Mesendoderm (in vitro differentiated cells): ENCODE measurements at regions not wholly inside any gene's neighbourhood (a gene's known extent, or its start where the extent isn't known, plus 50 kb on each side); places are given as distances from the start of the nearest gene placed in this dataset.
"Not testable (repeated sequence)": the region's sequence is repeated elsewhere in the genome, so short reads cannot be mapped to it uniquely, and the experiment has no call there.

Experiments used
- DNase-seq: peaks from one replicate; pipeline ENCODE4 v3.0.0; 2013
- H2AK5ac ChIP-seq: 2 replicates; pipeline ENCODE4 v1.6.1; 2013; ENCODE audit warnings: low read length, inconsistent platforms
- H2BK120ac ChIP-seq: 2 replicates; pipeline ENCODE4 v1.6.1; 2013; ENCODE audit warnings: low read depth, mild to moderate bottlenecking, low read length, moderate library complexity, mixed read lengths
- H2BK15ac ChIP-seq: replicated peaks from 2 replicates; pipeline ENCODE4 v1.6.1; 2013; ENCODE audit warnings: low read depth, mild to moderate bottlenecking, moderate library complexity
- H2BK5ac ChIP-seq: 2 replicates; pipeline ENCODE4 v1.6.1; 2013; ENCODE audit warnings: low read length, inconsistent platforms
- H3K18ac ChIP-seq: 2 replicates; pipeline ENCODE4 v1.6.1; 2013; ENCODE audit warnings: mild to moderate bottlenecking, low read length, mixed read lengths
- H3K23ac ChIP-seq: one replicate; pipeline ENCODE4 v1.6.1; 2013; ENCODE audit warnings: low read length
- H3K27ac ChIP-seq: 2 replicates; pipeline ENCODE4 v1.5.1; 2013; ENCODE audit warnings: low read depth, mild to moderate bottlenecking, inconsistent platforms, low read length, moderate library complexity
- H3K27me3 ChIP-seq: 2 replicates; pipeline ENCODE4 v1.6.1; 2013; ENCODE audit warnings: low read length, control low read depth, mild to moderate bottlenecking, inconsistent platforms; ENCODE audit not compliant: insufficient read depth, poor library complexity
- H3K36me3 ChIP-seq: 2 replicates; pipeline ENCODE4 v1.6.1; 2013; ENCODE audit warnings: low read length, inconsistent platforms; ENCODE audit not compliant: control insufficient read depth, insufficient read depth
- H3K4ac ChIP-seq: one replicate; pipeline ENCODE4 v1.6.1; 2013; ENCODE audit warnings: low read depth, mild to moderate bottlenecking, low read length, moderate library complexity
- H3K4me1 ChIP-seq: 2 replicates; pipeline ENCODE4 v1.6.1; 2013; ENCODE audit warnings: low read depth, low read length, inconsistent platforms; ENCODE audit not compliant: control insufficient read depth
- H3K4me2 ChIP-seq: 2 replicates; pipeline ENCODE4 v1.6.1; 2013; ENCODE audit warnings: low read length
- H3K4me3 ChIP-seq: 2 replicates; pipeline ENCODE4 v1.5.1; 2013; ENCODE audit warnings: mild to moderate bottlenecking, low read length
- H3K56ac ChIP-seq: one replicate; pipeline ENCODE4 v1.6.1; 2013; ENCODE audit warnings: low read length
- H3K79me1 ChIP-seq: 2 replicates; pipeline ENCODE4 v1.6.1; 2013; ENCODE audit warnings: low read length, inconsistent platforms
- H3K79me2 ChIP-seq: 2 replicates; pipeline ENCODE4 v1.6.1; 2013; ENCODE audit warnings: mild to moderate bottlenecking, low read length; ENCODE audit not compliant: control insufficient read depth, insufficient read depth
- H3K9ac ChIP-seq: 2 replicates; pipeline ENCODE4 v1.6.1; 2013; ENCODE audit warnings: low read length, inconsistent platforms
- H4K5ac ChIP-seq: one replicate; pipeline ENCODE4 v1.6.1; 2013; ENCODE audit warnings: low read length
- H4K8ac ChIP-seq: one replicate; pipeline ENCODE4 v1.6.1; 2013; ENCODE audit warnings: low read depth, mild to moderate bottlenecking, control low read depth, low read length, moderate library complexity
- WGBS: extraction: QIAGEN DNeasy Blood & Tissue Kit; methylation state at CpG from one replicate; pipeline ENCODE4 v1.1.7; 2013; ENCODE audit warnings: low lambda C conversion rate, missing lambda C conversion rate; ENCODE audit not compliant: insufficient coverage; ENCODE audit errors: extremely low coverage; 5-methylcytosine and 5-hydroxymethylcytosine counted together

GRCh38 chr14:86761611-86762010, 1231.4 kb downstream of the GALC start:
- no peaks in the 10 kb centered on the region for H3K27me3 ChIP-seq
- no peaks in the 10 kb centered on the region for H3K4me1 ChIP-seq
- no peak overlapping the region for H3K9ac ChIP-seq
- H3K4ac ChIP-seq = no peak overlapping the region
- H3K27ac ChIP-seq = no peak overlapping the region
- H2BK5ac ChIP-seq = no peak overlapping the region
- H4K8ac ChIP-seq = no peak overlapping the region
- H4K5ac ChIP-seq = no peak overlapping the region
- H2BK120ac ChIP-seq = no peak overlapping the region
- no peak overlapping the region for H3K4me2 ChIP-seq
- no CpG with 5 or more reads among the region's 6 CpGs for WGBS
- H2AK5ac ChIP-seq = no peak overlapping the region
- H3K23ac ChIP-seq = no peak overlapping the region
- H3K56ac ChIP-seq = no peak overlapping the region
- H3K18ac ChIP-seq = no peak overlapping the region
- H3K79me2 ChIP-seq = no peaks in the 10 kb centered on the region
- DNase-seq = no peak
- H3K79me1 ChIP-seq = no peaks in the 10 kb centered on the region
- H3K4me3 ChIP-seq = no peak overlapping the region
- no peak overlapping the region for H2BK15ac ChIP-seq
- H3K36me3 ChIP-seq = no peaks in the 10 kb centered on the region

- Histone ChIP-seq H2BK5ac (no peak overlapping the region), H3K18ac (no peak overlapping the region), H3K4me2 (no peak overlapping the region), H3K56ac (no peak overlapping the region), H3K9ac (no peak overlapping the region), H4K5ac (no peak overlapping the region), H3K36me3 (no peaks in the 10 kb centered on the region), H3K79me2 (no peaks in the 10 kb centered on the region), H3K23ac (no peak overlapping the region), H3K4me1 (no peaks in the 10 kb centered on the region), H2BK120ac (no peak overlapping the region), H2AK5ac (no peak overlapping the region), H3K27me3 (no peaks in the 10 kb centered on the region), H4K8ac (no peak overlapping the region), H3K4ac (no peak overlapping the region), H3K4me3 (no peak overlapping the region), H3K79me1 (no peaks in the 10 kb centered on the region), H3K27ac (no peak overlapping the region), H2BK15ac (no peak overlapping the region)
- WGBS = no CpG with 5 or more reads among the region's 7 CpGs
- no peak for DNase-seq
These were observed 1226.7 kb downstream of the FLRT2 start for GRCh38 chr14:86756521-86757190.

GRCh38 chr14:86750488-86750887, 1220.5 kb downstream of the FLRT2 start:
- H4K8ac ChIP-seq, H3K4ac ChIP-seq, H3K79me1 ChIP-seq, H3K79me2 ChIP-seq, H2AK5ac ChIP-seq, H2BK15ac ChIP-seq, H2BK120ac ChIP-seq, H3K23ac ChIP-seq, H3K27me3 ChIP-seq, H4K5ac ChIP-seq, H3K4me2 ChIP-seq, DNase-seq, H3K4me3 ChIP-seq, H3K9ac ChIP-seq, H3K18ac ChIP-seq, H3K56ac ChIP-seq, H3K27ac ChIP-seq, H3K4me1 ChIP-seq, H3K36me3 ChIP-seq, H2BK5ac ChIP-seq: not testable (repeated sequence)
- no CpG with 5 or more reads among the region's 4 CpGs for WGBS

- Histone ChIP-seq H3K79me1 (no peaks in the 10 kb centered on the region), H3K18ac (peak overlapping the region; percentile 87), H3K79me2 (no peaks in the 10 kb centered on the region), H3K27me3 (no peaks in the 10 kb centered on the region), H3K4me1 (peaks cover 6% of the 10 kb centered on the region), H4K5ac (no peak overlapping the region), H2BK120ac (peak overlapping the region; percentile 67), H3K4me3 (no peak overlapping the region), H4K8ac (no peak overlapping the region), H2BK15ac (peak overlapping the region; percentile 64), H2BK5ac (peak overlapping the region; percentile 77), H3K36me3 (no peaks in the 10 kb centered on the region), H3K56ac (peak overlapping the region; percentile 66), H3K23ac (no peak overlapping the region), H2AK5ac (no peak overlapping the region), H3K4me2 (no peak overlapping the region), H3K9ac (peak overlapping the region; percentile 3), H3K27ac (peak overlapping the region; percentile 90), H3K4ac (peak overlapping the region; percentile 87)
- peak; percentile 72 for DNase-seq
These were observed 1209.8 kb downstream of the FLRT2 start for GRCh38 chr14:86739761-86740160.

GRCh38 chr14:86731427-86731826, 1201.5 kb downstream of the FLRT2 start:
- H2AK5ac ChIP-seq = not testable (repeated sequence)
- no CpG with 5 or more reads among the region's 2 CpGs for WGBS

GRCh38 chr14:86723254-86723624, 1193.3 kb downstream of the FLRT2 start:
- Histone ChIP-seq H4K5ac (no peak overlapping the region), H3K4me3 (no peak overlapping the region), H3K4ac (no peak overlapping the region), H2BK15ac (no peak overlapping the region), H4K8ac (no peak overlapping the region), H3K4me2 (no peak overlapping the region), H3K27ac (no peak overlapping the region), H3K79me1 (no peaks in the 10 kb centered on the region), H2AK5ac (no peak overlapping the region), H2BK120ac (no peak overlapping the region), H3K56ac (no peak overlapping the region), H3K23ac (no peak overlapping the region), H3K36me3 (no peaks in the 10 kb centered on the region), H3K4me1 (peaks cover 5% of the 10 kb centered on the region), H3K18ac (no peak overlapping the region), H3K27me3 (no peaks in the 10 kb centered on the region), H3K79me2 (no peaks in the 10 kb centered on the region), H2BK5ac (no peak overlapping the region), H3K9ac (no peak overlapping the region)
- DNase-seq = peak; percentile 67

More at GRCh38 chr14:86731427-86731826, 1201.5 kb downstream of the FLRT2 start:
- H3K18ac ChIP-seq, H3K4me3 ChIP-seq, H3K9ac ChIP-seq, H4K5ac ChIP-seq, H2BK15ac ChIP-seq, H3K23ac ChIP-seq, H3K36me3 ChIP-seq, H2BK120ac ChIP-seq, H3K56ac ChIP-seq, H3K27me3 ChIP-seq, H3K79me2 ChIP-seq, H3K4me2 ChIP-seq, H3K79me1 ChIP-seq, H3K4ac ChIP-seq, H4K8ac ChIP-seq, H3K4me1 ChIP-seq, H2BK5ac ChIP-seq: not testable (repeated sequence)
- DNase-seq = peak; percentile 62
- H3K27ac ChIP-seq = peak overlapping the region; percentile 66
